ENCODE measurements at regions not wholly inside any gene's neighbourhood (a gene's known extent, or its start where the extent isn't known, plus 50 kb on each side); places are given as distances from the start of the nearest gene placed in this dataset.

- no peak for DNase-seq (ENCODE audit: low spot score)
- TF ChIP-seq, protein P1, sequence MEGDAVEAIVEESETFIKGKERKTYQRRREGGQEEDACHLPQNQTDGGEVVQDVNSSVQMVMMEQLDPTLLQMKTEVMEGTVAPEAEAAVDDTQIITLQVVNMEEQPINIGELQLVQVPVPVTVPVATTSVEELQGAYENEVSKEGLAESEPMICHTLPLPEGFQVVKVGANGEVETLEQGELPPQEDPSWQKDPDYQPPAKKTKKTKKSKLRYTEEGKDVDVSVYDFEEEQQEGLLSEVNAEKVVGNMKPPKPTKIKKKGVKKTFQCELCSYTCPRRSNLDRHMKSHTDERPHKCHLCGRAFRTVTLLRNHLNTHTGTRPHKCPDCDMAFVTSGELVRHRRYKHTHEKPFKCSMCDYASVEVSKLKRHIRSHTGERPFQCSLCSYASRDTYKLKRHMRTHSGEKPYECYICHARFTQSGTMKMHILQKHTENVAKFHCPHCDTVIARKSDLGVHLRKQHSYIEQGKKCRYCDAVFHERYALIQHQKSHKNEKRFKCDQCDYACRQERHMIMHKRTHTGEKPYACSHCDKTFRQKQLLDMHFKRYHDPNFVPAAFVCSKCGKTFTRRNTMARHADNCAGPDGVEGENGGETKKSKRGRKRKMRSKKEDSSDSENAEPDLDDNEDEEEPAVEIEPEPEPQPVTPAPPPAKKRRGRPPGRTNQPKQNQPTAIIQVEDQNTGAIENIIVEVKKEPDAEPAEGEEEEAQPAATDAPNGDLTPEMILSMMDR (IDR thresholded peaks at IDR 0.05; ENCODE audit: borderline replicate concordance, control extremely low read depth, extremely low read depth, insufficient read depth, missing control alignments) = no peak
- in situ Hi-C loops (cut with MboI; ENCODE audit: low sequenced_read_pairs, unreplicated experiment) = no loop called here
Measured at GRCh38 chr2:14960686-14961324, 328.3 kb downstream of the LRATD1 start.

DNA sequence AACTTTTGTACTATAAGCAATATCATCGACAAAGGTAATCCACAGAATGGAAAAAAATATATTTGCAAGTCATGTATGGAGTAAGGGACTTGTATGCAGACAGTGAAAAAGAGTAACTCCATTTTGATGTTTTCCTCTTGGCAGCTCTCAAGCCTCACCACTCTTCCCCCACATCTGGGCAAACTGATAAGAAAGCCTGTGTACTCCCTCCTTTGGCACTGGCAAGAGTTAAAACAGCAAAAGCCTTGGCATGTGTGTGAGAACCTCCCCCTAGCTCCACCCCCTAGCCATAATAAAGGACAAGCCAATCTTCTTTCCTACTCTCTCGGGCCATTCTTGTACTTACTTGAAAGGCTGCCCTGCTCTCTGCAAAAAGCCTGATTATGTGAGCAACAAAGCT lies 335.2 kb downstream of the LRATD1 start:
- TF ChIP-seq, protein P1 (IDR thresholded peaks at IDR 0.05; ENCODE audit: borderline replicate concordance, control extremely low read depth, extremely low read depth, insufficient read depth, missing control alignments) = no peak
- no peak for DNase-seq (ENCODE audit: low spot score)
- in situ Hi-C loops (cut with MboI; ENCODE audit: low sequenced_read_pairs, unreplicated experiment) = no loop called here

DNA sequence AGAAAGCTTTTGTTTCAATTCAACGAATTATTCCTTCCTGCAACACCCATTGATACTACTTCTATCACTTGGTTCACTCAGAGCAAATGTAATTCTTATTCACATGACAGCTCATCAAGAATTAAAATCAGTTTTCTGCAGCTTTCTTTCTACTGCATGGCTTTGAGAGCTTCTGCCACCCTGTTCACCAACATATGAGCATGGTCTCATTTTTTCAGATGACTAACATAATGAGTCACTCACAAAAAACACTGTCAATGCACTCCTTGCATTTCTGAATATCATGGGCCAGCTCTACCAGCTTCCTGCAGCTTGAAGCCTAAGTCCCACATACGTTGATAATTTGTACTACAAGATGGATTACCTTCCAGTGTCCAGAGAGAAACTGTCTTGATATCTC lies 342.9 kb downstream of the LRATD1 start:
- TF ChIP-seq, protein P1 (IDR thresholded peaks at IDR 0.05; ENCODE audit: borderline replicate concordance, control extremely low read depth, extremely low read depth, insufficient read depth, missing control alignments) = no peak
- no peak for DNase-seq (ENCODE audit: low spot score)
- in situ Hi-C loops (cut with MboI; ENCODE audit: low sequenced_read_pairs, unreplicated experiment) = no loop called here

- TF ChIP-seq, protein P1 (IDR thresholded peaks at IDR 0.05; ENCODE audit: borderline replicate concordance, control extremely low read depth, extremely low read depth, insufficient read depth, missing control alignments) = no peak
Measured at GRCh38 chr2:14977021-14977420, 344.5 kb downstream of the LRATD1 start.

DNA sequence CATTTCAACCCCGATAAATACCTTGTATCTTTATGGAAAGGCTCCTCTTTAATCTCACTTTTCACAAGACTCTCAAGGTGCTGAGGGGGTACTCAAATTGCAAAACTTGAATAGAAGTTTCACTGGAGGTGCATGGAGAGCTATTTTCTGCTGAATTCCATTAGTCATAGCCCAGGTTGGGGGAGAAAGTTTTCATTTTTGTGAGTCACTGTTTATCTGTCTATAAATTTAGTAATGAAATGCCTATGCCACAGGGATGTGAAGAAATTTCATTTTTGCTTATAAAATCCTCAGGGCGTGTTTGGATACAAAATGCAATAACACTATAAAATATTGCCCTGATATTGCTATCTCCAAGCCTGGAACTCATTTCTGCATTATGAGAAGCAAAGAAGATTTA lies 346.3 kb downstream of the LRATD1 start:
- TF ChIP-seq, protein P1 (IDR thresholded peaks at IDR 0.05; ENCODE audit: borderline replicate concordance, control extremely low read depth, extremely low read depth, insufficient read depth, missing control alignments) = no peak
- in situ Hi-C loops (cut with MboI; ENCODE audit: low sequenced_read_pairs, unreplicated experiment) = no loop called here
- no peak for DNase-seq (ENCODE audit: low spot score)

More at GRCh38 chr2:14977021-14977420, 344.5 kb downstream of the LRATD1 start:
- no peak for DNase-seq (ENCODE audit: low spot score)
- in situ Hi-C loops (cut with MboI; ENCODE audit: low sequenced_read_pairs, unreplicated experiment) = no loop called here

- in situ Hi-C loops (cut with MboI; ENCODE audit: low sequenced_read_pairs, unreplicated experiment) = no loop called here
- TF ChIP-seq, protein P1 (IDR thresholded peaks at IDR 0.05; ENCODE audit: borderline replicate concordance, control extremely low read depth, extremely low read depth, insufficient read depth, missing control alignments) = no peak
- DNase-seq (ENCODE audit: low spot score) = no peak
Measured at GRCh38 chr2:14982790-14983189, 350.3 kb downstream of the LRATD1 start.
